AG09309 (cell line): ENCODE measurements at regions not wholly inside any gene's neighbourhood (a gene's known extent, or its start where the extent isn't known, plus 50 kb on each side); places are given as distances from the start of the nearest gene placed in this dataset.

ENCODE experiments used
- DNase-seq: peaks from one replicate; pipeline ENCODE4 v3.0.0-alpha.2; 2010; ENCODE audit warnings: low read depth
- H3K4me3 ChIP-seq: 2 replicates; pipeline ENCODE4 v1.5.1; 2011; ENCODE audit warnings: mild to moderate bottlenecking, low read depth, low read length, moderate library complexity; ENCODE audit not compliant: control insufficient read depth
- CTCF ChIP-seq: IDR thresholded peaks from 2 replicates; pipeline ENCODE4 v1.5.1; 2011; ENCODE audit warnings: mild to moderate bottlenecking, low read depth, low read length, inconsistent platforms; ENCODE audit not compliant: insufficient read depth, control insufficient read depth; ENCODE audit errors: missing control alignments

- no peak overlapping the region for H3K4me3 ChIP-seq
- no peak for TF ChIP-seq CTCF
- no peak for DNase-seq
Measured at GRCh38 chrX:121260596-121261240, 213.3 kb downstream of the GLUD2 start.

GRCh38 chrX:121283921-121284320 lies 236.5 kb downstream of the GLUD2 start:
- no peak for TF ChIP-seq CTCF
- no peak overlapping the region for H3K4me3 ChIP-seq
- no peak for DNase-seq

GRCh38 chrX:121298499-121298898 lies 251.1 kb downstream of the GLUD2 start:
- TF ChIP-seq CTCF: no peak
- no peak overlapping the region for H3K4me3 ChIP-seq
- DNase-seq: no peak

- no peak overlapping the region for H3K4me3 ChIP-seq
- no peak for DNase-seq
- no peak for TF ChIP-seq CTCF
Measured at GRCh38 chrX:121301356-121301755, 253.9 kb downstream of the GLUD2 start.

- H3K4me3 ChIP-seq: no peak overlapping the region
- no peak for DNase-seq
- TF ChIP-seq CTCF: no peak
Measured at GRCh38 chrX:121301822-121302221, 254.4 kb downstream of the GLUD2 start.

GRCh38 chrX:121307449-121307848 lies 260.0 kb downstream of the GLUD2 start:
- TF ChIP-seq CTCF: no peak
- no peak for DNase-seq
- no peak overlapping the region for H3K4me3 ChIP-seq

- peak; percentile 37 for TF ChIP-seq CTCF
- peak; percentile 7 for DNase-seq
- no peak overlapping the region for H3K4me3 ChIP-seq
Measured at GRCh38 chrX:121308276-121308805, 260.9 kb downstream of the GLUD2 start.
